ENCODE measurements at regions not wholly inside any gene's neighbourhood (a gene's known extent, or its start where the extent isn't known, plus 50 kb on each side); places are given as distances from the start of the nearest gene placed in this dataset.

GRCh38 chr22:48451891-48452290 lies 1375.8 kb downstream of the BRD1 start:
- DNase-seq (ENCODE audit: low spot score), result peak; percentile 66

GRCh38 chr22:48450188-48450825 lies 1377.4 kb downstream of the BRD1 start:
- peak; percentile 68 for DNase-seq (ENCODE audit: low spot score)
- intact Hi-C loops (cut with DNase I), result no loop called here

More at GRCh38 chr22:48451891-48452290, 1375.8 kb downstream of the BRD1 start:
- intact Hi-C loops (cut with DNase I), result no loop called here

GRCh38 chr22:48449466-48450187 lies 1378.0 kb downstream of the BRD1 start:
- peak; percentile 58 for DNase-seq (ENCODE audit: low spot score)

GRCh38 chr22:48448821-48449220 lies 1378.9 kb downstream of the BRD1 start:
- intact Hi-C loops (cut with DNase I), result loop anchor here in 1 of 2 donors (10.0 kb wide), 1 partner anchor 1376 kb away; the partner anchor contains the start of gene BRD1
- peak; percentile 28 for DNase-seq (ENCODE audit: low spot score)

More at GRCh38 chr22:48449466-48450187, 1378.0 kb downstream of the BRD1 start:
- intact Hi-C loops (cut with DNase I), result loop anchor here in 1 of 2 donors (10.0 kb wide), 1 partner anchor 1375 kb away; the partner anchor contains the start of gene BRD1

- intact Hi-C loops (cut with DNase I), result loop anchor here in 1 of 2 donors (10.0 kb wide), 1 partner anchor 1380 kb away; the partner anchor contains the start of gene BRD1
- peak; percentile 71 for DNase-seq (ENCODE audit: low spot score)
These were observed 1382.4 kb downstream of the BRD1 start for GRCh38 chr22:48445113-48445827.

- DNase-seq (ENCODE audit: low spot score), result peak; percentile 75
These were observed 1383.2 kb downstream of the BRD1 start for GRCh38 chr22:48444320-48445112.

GRCh38 chr22:48443680-48444079 lies 1384.0 kb downstream of the BRD1 start:
- peak; percentile 50 for DNase-seq (ENCODE audit: low spot score)
- intact Hi-C loops (cut with DNase I), result loop anchor here in 1 of 2 donors (10.0 kb wide), 1 partner anchor 1381 kb away; the partner anchor contains the start of gene BRD1

More at GRCh38 chr22:48444320-48445112, 1383.2 kb downstream of the BRD1 start:
- intact Hi-C loops (cut with DNase I), result loop anchor here in 1 of 2 donors (10.0 kb wide), 1 partner anchor 1380 kb away; the partner anchor contains the start of gene BRD1

- intact Hi-C loops (cut with DNase I), result loop anchor here in 1 of 2 donors (10.0 kb wide), 1 partner anchor 1382 kb away; the partner anchor contains the start of gene BRD1
- peak; percentile 70 for DNase-seq (ENCODE audit: low spot score)
These were observed 1385.0 kb downstream of the BRD1 start for GRCh38 chr22:48442663-48443062.

- intact Hi-C loops (cut with DNase I), result loop anchor here in 1 of 2 donors (10.0 kb wide), 1 partner anchor 1383 kb away; the partner anchor contains the start of gene BRD1
- DNase-seq (ENCODE audit: low spot score), result no peak
These were observed 1386.2 kb downstream of the BRD1 start for GRCh38 chr22:48441553-48441850.

GRCh38 chr22:48440673-48441552 lies 1386.8 kb downstream of the BRD1 start:
- no peak for DNase-seq (ENCODE audit: low spot score)
- intact Hi-C loops (cut with DNase I), result loop anchor here in 1 of 2 donors (10.0 kb wide), 1 partner anchor 1384 kb away; the partner anchor contains the start of gene BRD1

GRCh38 chr22:48440176-48440575 lies 1387.5 kb downstream of the BRD1 start:
- intact Hi-C loops (cut with DNase I), result loop anchor here in 1 of 2 donors (10.0 kb wide), 1 partner anchor 1385 kb away; the partner anchor contains the start of gene BRD1
- DNase-seq (ENCODE audit: low spot score), result no peak

GRCh38 chr22:48439560-48440135 lies 1388.0 kb downstream of the BRD1 start:
- intact Hi-C loops (cut with DNase I), result loop anchor here in 1 of 2 donors (10.0 kb wide), 1 partner anchor 1385 kb away; the partner anchor contains the start of gene BRD1

GRCh38 chr22:48438800-48439559 lies 1388.7 kb downstream of the BRD1 start:
- DNase-seq (ENCODE audit: low spot score), result no peak
- intact Hi-C loops (cut with DNase I), result no loop called here

More at GRCh38 chr22:48439560-48440135, 1388.0 kb downstream of the BRD1 start:
- no peak for DNase-seq (ENCODE audit: low spot score)

- DNase-seq (ENCODE audit: low spot score), result no peak
- intact Hi-C loops (cut with DNase I), result no loop called here
These were observed 1389.6 kb downstream of the BRD1 start for GRCh38 chr22:48438096-48438495.

GRCh38 chr22:48436201-48436931 lies 1391.3 kb downstream of the BRD1 start:
- intact Hi-C loops (cut with DNase I), result no loop called here
- no peak for DNase-seq (ENCODE audit: low spot score)

GRCh38 chr22:48434868-48435250 lies 1392.8 kb downstream of the BRD1 start:
- intact Hi-C loops (cut with DNase I), result no loop called here
- peak; percentile 32 for DNase-seq (ENCODE audit: low spot score)
